LNCaP clone FGC (cell line): ENCODE measurements at regions not wholly inside any gene's neighbourhood (a gene's known extent, or its start where the extent isn't known, plus 50 kb on each side); places are given as distances from the start of the nearest gene placed in this dataset.

Source experiments
- DNase-seq: peaks from one replicate; pipeline ENCODE4 v3.0.0-alpha.2; 2011; ENCODE audit warnings: low read depth
- H3K4me3 ChIP-seq: 2 replicates; pipeline ENCODE4 v1.5.1; 2011; ENCODE audit warnings: mild to moderate bottlenecking, low read depth, low read length, control low read depth
- CTCF ChIP-seq: IDR thresholded peaks from 2 replicates; pipeline ENCODE4 v1.5.1; 2012; ENCODE audit warnings: mild to moderate bottlenecking; ENCODE audit not compliant: control insufficient read depth, insufficient read depth; ENCODE audit errors: extremely low read depth

GRCh38 chr15:29612096-29612495, 210.2 kb downstream of the TJP1 start:
- TF ChIP-seq CTCF = no peak
- no peak overlapping the region for H3K4me3 ChIP-seq
- no peak for DNase-seq

DNA sequence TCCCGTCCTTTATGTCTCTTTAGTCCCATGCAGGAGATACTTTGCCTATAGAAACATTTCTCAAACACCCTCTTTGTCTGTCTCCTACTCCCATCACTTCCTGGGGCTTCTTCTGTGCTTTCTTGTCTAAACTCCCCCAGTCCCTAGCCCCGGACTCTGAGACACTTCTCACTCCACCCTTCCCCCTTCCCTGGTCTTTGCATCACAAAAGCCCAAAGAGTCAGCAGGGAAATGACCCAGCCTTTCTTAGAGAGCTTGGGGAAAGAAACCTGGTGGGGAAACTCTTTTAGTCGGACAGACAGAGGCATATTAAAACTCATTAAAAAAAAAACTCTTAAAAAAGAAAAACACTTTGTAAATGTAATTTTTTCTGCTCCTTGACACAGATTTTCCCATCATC, 211.2 kb downstream of the TJP1 start:
- TF ChIP-seq CTCF = no peak
- no peak for DNase-seq
- H3K4me3 ChIP-seq = no peak overlapping the region

GRCh38 chr15:29601811-29602210, 220.5 kb downstream of the TJP1 start:
- no peak overlapping the region for H3K4me3 ChIP-seq
- no peak for DNase-seq
- TF ChIP-seq CTCF = no peak

DNA sequence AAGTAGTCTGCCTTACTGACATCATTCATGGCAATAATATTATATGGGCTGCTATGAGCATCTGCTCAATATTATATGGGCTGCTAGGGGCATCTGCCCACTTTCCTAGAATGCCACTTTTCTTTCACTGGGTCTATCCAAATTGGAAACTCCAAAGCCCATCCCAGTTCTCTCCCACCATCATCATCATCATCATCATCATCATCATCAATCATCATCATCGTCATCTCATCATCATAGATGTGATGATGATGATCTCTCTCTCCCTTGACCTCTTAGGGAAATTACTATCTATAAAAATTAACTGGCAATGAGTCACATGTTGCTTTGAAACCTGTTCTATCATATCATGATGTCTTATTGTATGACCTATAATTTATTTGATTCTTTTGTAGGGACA, 222.0 kb downstream of the TJP1 start:
- DNase-seq = no peak
- TF ChIP-seq CTCF = no peak
- H3K4me3 ChIP-seq = no peak overlapping the region

GRCh38 chr15:29596266-29596665, 226.0 kb downstream of the TJP1 start:
- no peak for DNase-seq
- no peak for TF ChIP-seq CTCF

DNA sequence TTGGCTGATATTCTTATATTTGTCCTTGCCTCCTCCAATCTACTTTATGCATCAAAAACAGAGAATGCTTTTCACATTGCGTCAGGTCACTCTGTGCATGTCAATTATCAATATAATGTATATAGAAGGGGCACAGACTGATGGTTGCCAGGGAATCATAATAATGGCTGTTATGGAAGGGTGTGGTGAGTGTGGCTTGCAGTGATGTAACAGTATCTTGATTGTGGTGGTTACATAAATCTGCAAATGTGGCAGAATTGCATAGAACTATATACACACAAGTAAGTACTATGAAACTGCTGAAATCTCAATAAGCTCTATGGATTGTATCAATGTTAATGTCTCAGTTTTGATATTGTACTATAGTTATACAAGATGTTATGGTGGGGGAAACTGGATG, 228.6 kb downstream of the TJP1 start:
- no peak for TF ChIP-seq CTCF
- H3K4me3 ChIP-seq = no peak overlapping the region
- DNase-seq = no peak

More at GRCh38 chr15:29596266-29596665, 226.0 kb downstream of the TJP1 start:
- H3K4me3 ChIP-seq = no peak overlapping the region

DNA sequence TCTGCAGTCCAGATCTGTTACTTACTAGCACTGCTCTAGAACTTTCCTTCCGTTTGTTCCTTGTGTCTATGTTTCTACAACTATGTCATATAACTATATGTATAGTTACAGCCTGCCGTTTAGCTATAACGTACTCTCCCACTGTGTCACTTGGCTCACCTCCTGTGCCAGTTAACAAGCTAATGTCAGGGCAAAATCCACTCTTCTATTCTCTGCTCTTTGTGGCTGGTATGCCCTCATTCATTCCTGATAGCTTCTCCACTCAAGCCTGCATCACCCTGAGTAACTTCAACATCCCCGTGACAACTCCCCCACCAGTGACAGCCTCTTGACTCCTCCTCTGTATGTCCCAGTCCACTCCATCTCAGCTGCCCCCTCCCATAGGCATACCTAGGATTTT, 229.2 kb downstream of the TJP1 start:
- no peak overlapping the region for H3K4me3 ChIP-seq
- no peak for TF ChIP-seq CTCF
- DNase-seq = no peak
